ENCODE measurements at regions not wholly inside any gene's neighbourhood (a gene's known extent, or its start where the extent isn't known, plus 50 kb on each side); places are given as distances from the start of the nearest gene placed in this dataset.

- TF ChIP-seq CTCF (IDR thresholded peaks at IDR 0.05; ENCODE audit: low read length) (no peak), EZH2 (IDR thresholded peaks at IDR 0.05; ENCODE audit: borderline replicate concordance, low read length) (no peak)
These were observed 305.1 kb downstream of the FGFR2 start for GRCh38 chr10:121293110-121293509.
